GM23338 (cell line): ENCODE measurements at regions not wholly inside any gene's neighbourhood (a gene's known extent, or its start where the extent isn't known, plus 50 kb on each side); places are given as distances from the start of the nearest gene placed in this dataset.

Experiments
- ATAC-seq: fragments of 200-7000 bp; cut with Tn5 transposase; 3 replicates; pipeline ENCODE4 v1.9.1; 2020
- DNase-seq: peaks from one replicate; pipeline ENCODE4 v3.0.0-alpha.2; 2015; ENCODE audit warnings: low spot score
- H2AFZ ChIP-seq: fragments of 200-600 bp; sonication (generic); 2 replicates; pipeline ENCODE4 v1.8.0; 2016; ENCODE audit warnings: antibody characterized with exemption, mild to moderate bottlenecking, moderate library complexity
- H3F3A ChIP-seq: fragments of 200-600 bp; sonication (generic); replicated peaks from 2 replicates; pipeline ENCODE4 v1.8.0; 2017; ENCODE audit warnings: antibody characterized with exemption, mixed run types, low read depth
- H3K27ac ChIP-seq: fragments of 200-600 bp; sonication (generic); 2 replicates; pipeline ENCODE4 v1.6.1; 2016; ENCODE audit warnings: low read depth
- H3K27me3 ChIP-seq: fragments of 200-600 bp; sonication (generic); 2 replicates; pipeline ENCODE4 v1.8.0; 2016; ENCODE audit warnings: mild to moderate bottlenecking, mixed run types, moderate library complexity; ENCODE audit not compliant: insufficient read depth
- H3K36me3 ChIP-seq: fragments of 200-600 bp; sonication (generic); 2 replicates; pipeline ENCODE4 v1.8.0; 2016; ENCODE audit warnings: mild to moderate bottlenecking; ENCODE audit not compliant: insufficient read depth
- H3K4me1 ChIP-seq: fragments of 200-600 bp; sonication (generic); 2 replicates; pipeline ENCODE4 v1.8.0; 2016; ENCODE audit warnings: mild to moderate bottlenecking, moderate library complexity; ENCODE audit not compliant: insufficient read depth
- H3K4me2 ChIP-seq: fragments of 200-600 bp; sonication (generic); 2 replicates; pipeline ENCODE4 v1.7.1; 2017; ENCODE audit warnings: mixed run types
- H3K4me3 ChIP-seq: fragments of 200-600 bp; sonication (generic); 2 replicates; pipeline ENCODE4 v1.6.1; 2016; ENCODE audit warnings: mixed run types
- H3K79me2 ChIP-seq: fragments of 200-600 bp; sonication (generic); replicated peaks from 2 replicates; pipeline ENCODE4 v1.8.0; 2017; ENCODE audit warnings: mild to moderate bottlenecking; ENCODE audit not compliant: insufficient read depth
- H3K9me2 ChIP-seq: fragments of 200-600 bp; sonication (generic); 2 replicates; pipeline ENCODE4 v1.8.0; 2017; ENCODE audit not compliant: insufficient read depth
- H4K20me1 ChIP-seq: fragments of 200-600 bp; sonication (generic); replicated peaks from 2 replicates; pipeline ENCODE4 v1.8.0; 2017; ENCODE audit warnings: mild to moderate bottlenecking; ENCODE audit not compliant: insufficient read depth
- H3K27ac Mint-ChIP-seq: 2 replicates; pipeline ENCODE4 v1.8.0; 2020; ENCODE audit warnings: inconsistent platforms, mild to moderate bottlenecking, moderate library complexity, mixed read lengths
- H3K27me3 Mint-ChIP-seq: 3 replicates; pipeline ENCODE4 v1.8.0; 2022; ENCODE audit warnings: low read depth, mild to moderate bottlenecking, moderate library complexity, mixed read lengths, inconsistent platforms; ENCODE audit not compliant: insufficient read depth, poor library complexity
- H3K36me3 Mint-ChIP-seq: 3 replicates; pipeline ENCODE4 v1.8.0; 2021; ENCODE audit warnings: low read depth, mild to moderate bottlenecking, inconsistent platforms, moderate library complexity, mixed read lengths
- H3K4me1 Mint-ChIP-seq: 3 replicates; pipeline ENCODE4 v1.8.0; 2020; ENCODE audit warnings: mild to moderate bottlenecking, inconsistent platforms, mixed read lengths
- H3K4me3 Mint-ChIP-seq: 3 replicates; pipeline ENCODE4 v1.8.0; 2021; ENCODE audit warnings: moderate library complexity, mild to moderate bottlenecking, inconsistent platforms, mixed read lengths
- H3K9me3 Mint-ChIP-seq: 3 replicates; pipeline ENCODE4 v1.8.0; 2020; ENCODE audit warnings: moderate library complexity, mild to moderate bottlenecking, inconsistent platforms, mixed read lengths
- EZH2 ChIP-seq: fragments of 200-600 bp; sonication (generic); IDR thresholded peaks from one replicate; pipeline ENCODE4 v1.8.0; 2017; ENCODE audit warnings: antibody characterized with exemption, mild to moderate bottlenecking, low read depth; ENCODE audit not compliant: unreplicated experiment
- JUNB ChIP-seq: IDR thresholded peaks from one replicate; pipeline ENCODE4 v1.6.1; 2016; ENCODE audit warnings: antibody characterized with exemption; ENCODE audit not compliant: unreplicated experiment
- NANOG ChIP-seq: IDR thresholded peaks from 2 replicates; pipeline ENCODE4 v1.6.1; 2016; ENCODE audit warnings: antibody characterized with exemption, borderline replicate concordance
- TF ChIP-seq, protein P1 (sequence below): fragments of 250-450 bp; sonication (Bioruptor Pico); IDR thresholded peaks from 2 replicates; pipeline ENCODE4 v1.5.0; 2020; ENCODE audit warnings: mild to moderate bottlenecking, moderate library complexity
- TF ChIP-seq, protein P2 (sequence below): IDR thresholded peaks from 2 replicates; pipeline ENCODE4 v1.6.1; 2016; ENCODE audit warnings: antibody characterized with exemption

DNA sequence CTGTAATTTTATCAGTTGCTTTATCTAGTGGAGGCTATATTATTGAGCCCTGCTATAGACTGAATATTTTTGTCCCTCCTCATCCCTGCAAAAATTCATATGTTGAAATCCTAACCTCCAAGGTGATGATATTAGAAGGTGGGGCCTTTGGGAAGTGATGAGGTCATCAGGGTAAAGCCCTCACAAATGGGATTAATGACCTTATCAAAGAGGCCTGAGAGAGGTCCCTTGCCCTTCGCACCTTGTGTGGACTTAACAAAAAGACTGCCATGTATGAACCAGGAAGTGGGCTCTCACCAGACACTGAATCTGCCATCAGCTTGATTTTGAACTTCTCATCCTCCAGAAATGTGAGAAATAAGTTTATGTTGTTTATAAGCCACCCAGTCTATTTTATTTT, 381.4 kb upstream of the ONECUT1 start (continued):
- TF ChIP-seq, protein P1, sequence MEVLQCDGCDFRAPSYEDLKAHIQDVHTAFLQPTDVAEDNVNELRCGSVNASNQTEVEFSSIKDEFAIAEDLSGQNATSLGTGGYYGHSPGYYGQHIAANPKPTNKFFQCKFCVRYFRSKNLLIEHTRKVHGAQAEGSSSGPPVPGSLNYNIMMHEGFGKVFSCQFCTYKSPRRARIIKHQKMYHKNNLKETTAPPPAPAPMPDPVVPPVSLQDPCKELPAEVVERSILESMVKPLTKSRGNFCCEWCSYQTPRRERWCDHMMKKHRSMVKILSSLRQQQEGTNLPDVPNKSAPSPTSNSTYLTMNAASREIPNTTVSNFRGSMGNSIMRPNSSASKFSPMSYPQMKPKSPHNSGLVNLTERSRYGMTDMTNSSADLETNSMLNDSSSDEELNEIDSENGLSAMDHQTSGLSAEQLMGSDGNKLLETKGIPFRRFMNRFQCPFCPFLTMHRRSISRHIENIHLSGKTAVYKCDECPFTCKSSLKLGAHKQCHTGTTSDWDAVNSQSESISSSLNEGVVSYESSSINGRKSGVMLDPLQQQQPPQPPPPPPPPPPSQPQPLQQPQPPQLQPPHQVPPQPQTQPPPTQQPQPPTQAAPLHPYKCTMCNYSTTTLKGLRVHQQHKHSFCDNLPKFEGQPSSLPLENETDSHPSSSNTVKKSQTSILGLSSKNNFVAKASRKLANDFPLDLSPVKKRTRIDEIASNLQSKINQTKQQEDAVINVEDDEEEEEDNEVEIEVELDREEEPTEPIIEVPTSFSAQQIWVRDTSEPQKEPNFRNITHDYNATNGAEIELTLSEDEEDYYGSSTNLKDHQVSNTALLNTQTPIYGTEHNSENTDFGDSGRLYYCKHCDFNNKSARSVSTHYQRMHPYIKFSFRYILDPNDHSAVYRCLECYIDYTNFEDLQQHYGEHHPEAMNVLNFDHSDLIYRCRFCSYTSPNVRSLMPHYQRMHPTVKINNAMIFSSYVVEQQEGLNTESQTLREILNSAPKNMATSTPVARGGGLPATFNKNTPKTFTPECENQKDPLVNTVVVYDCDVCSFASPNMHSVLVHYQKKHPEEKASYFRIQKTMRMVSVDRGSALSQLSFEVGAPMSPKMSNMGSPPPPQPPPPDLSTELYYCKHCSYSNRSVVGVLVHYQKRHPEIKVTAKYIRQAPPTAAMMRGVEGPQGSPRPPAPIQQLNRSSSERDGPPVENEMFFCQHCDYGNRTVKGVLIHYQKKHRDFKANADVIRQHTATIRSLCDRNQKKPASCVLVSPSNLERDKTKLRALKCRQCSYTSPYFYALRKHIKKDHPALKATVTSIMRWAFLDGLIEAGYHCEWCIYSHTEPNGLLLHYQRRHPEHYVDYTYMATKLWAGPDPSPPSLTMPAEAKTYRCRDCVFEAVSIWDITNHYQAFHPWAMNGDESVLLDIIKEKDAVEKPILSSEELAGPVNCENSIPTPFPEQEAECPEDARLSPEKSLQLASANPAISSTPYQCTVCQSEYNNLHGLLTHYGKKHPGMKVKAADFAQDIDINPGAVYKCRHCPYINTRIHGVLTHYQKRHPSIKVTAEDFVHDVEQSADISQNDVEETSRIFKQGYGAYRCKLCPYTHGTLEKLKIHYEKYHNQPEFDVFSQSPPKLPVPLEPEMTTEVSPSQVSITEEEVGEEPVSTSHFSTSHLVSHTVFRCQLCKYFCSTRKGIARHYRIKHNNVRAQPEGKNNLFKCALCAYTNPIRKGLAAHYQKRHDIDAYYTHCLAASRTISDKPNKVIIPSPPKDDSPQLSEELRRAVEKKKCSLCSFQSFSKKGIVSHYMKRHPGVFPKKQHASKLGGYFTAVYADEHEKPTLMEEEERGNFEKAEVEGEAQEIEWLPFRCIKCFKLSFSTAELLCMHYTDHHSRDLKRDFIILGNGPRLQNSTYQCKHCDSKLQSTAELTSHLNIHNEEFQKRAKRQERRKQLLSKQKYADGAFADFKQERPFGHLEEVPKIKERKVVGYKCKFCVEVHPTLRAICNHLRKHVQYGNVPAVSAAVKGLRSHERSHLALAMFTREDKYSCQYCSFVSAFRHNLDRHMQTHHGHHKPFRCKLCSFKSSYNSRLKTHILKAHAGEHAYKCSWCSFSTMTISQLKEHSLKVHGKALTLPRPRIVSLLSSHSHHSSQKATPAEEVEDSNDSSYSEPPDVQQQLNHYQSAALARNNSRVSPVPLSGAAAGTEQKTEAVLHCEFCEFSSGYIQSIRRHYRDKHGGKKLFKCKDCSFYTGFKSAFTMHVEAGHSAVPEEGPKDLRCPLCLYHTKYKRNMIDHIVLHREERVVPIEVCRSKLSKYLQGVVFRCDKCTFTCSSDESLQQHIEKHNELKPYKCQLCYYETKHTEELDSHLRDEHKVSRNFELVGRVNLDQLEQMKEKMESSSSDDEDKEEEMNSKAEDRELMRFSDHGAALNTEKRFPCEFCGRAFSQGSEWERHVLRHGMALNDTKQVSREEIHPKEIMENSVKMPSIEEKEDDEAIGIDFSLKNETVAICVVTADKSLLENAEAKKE (CRISPR knock-in tag) = no peak
- no peak for TF ChIP-seq NANOG
- TF ChIP-seq, protein P2, sequence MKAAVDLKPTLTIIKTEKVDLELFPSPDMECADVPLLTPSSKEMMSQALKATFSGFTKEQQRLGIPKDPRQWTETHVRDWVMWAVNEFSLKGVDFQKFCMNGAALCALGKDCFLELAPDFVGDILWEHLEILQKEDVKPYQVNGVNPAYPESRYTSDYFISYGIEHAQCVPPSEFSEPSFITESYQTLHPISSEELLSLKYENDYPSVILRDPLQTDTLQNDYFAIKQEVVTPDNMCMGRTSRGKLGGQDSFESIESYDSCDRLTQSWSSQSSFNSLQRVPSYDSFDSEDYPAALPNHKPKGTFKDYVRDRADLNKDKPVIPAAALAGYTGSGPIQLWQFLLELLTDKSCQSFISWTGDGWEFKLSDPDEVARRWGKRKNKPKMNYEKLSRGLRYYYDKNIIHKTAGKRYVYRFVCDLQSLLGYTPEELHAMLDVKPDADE = no peak
- TF ChIP-seq EZH2 = no peak

DNA sequence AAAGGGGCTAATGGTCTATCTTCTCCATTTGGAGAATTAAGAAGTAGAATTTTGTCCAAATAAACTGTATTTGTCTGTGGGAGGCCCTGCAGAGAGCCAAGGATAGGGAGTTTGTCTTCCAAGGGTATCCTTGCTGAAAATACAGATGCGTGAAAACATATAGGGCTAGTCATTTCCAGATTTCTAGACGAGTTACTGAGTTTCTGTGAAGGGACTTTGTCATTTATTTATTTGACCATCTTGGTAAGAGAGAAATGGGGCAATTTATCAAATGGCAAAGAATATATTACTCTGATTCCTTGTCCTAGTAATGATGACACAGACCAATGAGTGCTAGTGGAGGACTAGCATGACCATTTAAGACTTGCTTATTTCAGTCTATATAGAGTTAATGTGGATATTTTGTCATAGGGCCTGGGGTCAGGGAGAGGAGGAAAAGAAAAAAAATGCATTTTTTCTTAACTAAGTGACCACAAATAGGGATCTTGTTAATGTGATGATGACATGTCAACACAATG, 376.6 kb upstream of the ONECUT1 start:
- Mint-ChIP-seq H3K27me3 (peaks cover 2% of the 10 kb centered on the region), H3K9me3 (no peaks in the 10 kb centered on the region), H3K36me3 (no peaks in the 10 kb centered on the region), H3K4me1 (peaks cover 6% of the 10 kb centered on the region; the same call in 2 of the 3 replicates), H3K27ac (no peak overlapping the region), H3K4me3 (no peak overlapping the region)
- no peaks in the 10 kb centered on the region for H3F3A ChIP-seq
- DNase-seq (no peak), ATAC-seq (no peak)
- no peaks in the 10 kb centered on the region for H3K79me2 ChIP-seq
- no peak overlapping the region for H3K4me3 ChIP-seq
- H2AFZ ChIP-seq = no peak overlapping the region
- no peak overlapping the region for H3K27ac ChIP-seq
- H3K9me2 ChIP-seq = no peaks in the 10 kb centered on the region
- 0 out of 2 replicates have a peak, but pooled peaks cover 5% of the 10 kb centered on the region for H3K36me3 ChIP-seq
- no peak overlapping the region for H3K4me2 ChIP-seq
- no peaks in the 10 kb centered on the region for H3K4me1 ChIP-seq
- H3K27me3 ChIP-seq = no peaks in the 10 kb centered on the region
- no peaks in the 10 kb centered on the region for H4K20me1 ChIP-seq
- no peak for TF ChIP-seq JUNB
- TF ChIP-seq, protein P1 (CRISPR knock-in tag) = no peak
